ENCODE measurements at regions not wholly inside any gene's neighbourhood (a gene's known extent, or its start where the extent isn't known, plus 50 kb on each side); places are given as distances from the start of the nearest gene placed in this dataset.
A peak's percentile ranks its signal among the peaks of the same experiment; 100 is the strongest.

DNA sequence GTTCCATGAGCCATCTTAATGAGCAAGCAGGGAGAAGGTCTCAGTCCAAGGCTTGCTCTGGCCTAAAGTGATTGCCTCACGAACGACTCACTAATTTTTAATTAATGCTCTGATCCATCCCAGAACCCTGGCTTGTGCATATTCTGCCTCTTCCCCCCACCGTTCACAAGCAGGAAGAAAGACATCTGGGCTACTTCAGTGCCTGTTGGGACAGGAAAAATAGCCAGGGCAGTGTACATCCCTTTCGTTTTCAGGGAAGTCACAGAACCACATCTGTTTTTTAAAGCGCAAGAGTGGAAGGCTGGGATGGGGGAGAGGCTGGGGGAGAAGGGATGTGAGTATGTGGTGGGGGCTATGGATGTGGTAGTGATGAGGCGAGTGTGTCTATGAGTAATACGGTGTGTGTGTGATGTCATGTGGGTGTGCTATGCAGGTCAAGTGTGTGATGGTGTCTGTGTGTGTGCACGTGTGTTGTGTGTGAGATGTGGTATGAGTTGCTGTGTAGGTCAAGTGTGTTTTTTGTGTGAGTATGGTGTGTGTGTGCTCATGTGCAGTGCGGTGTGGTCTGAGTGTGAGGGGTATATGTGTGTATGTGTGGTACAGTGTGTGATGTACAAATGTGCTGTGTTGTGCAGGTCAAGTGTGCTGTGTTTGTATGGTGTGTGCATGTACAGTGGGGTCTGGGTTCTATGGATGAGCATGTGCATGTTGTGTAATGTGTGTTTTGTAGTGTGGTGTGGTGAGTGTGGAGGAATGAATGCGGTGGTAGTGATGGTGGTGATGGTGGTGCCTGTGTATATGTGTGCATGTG lies 64.9 kb upstream of the SYT6 start (continued):
- TF ChIP-seq MCM3 (IDR thresholded peaks at IDR 0.05) (0 out of 2 replicates have a peak, but pooled peaks have one; percentile 63), RHOXF2B (CRISPR knock-in tag; conservative IDR thresholded peaks at IDR 0.05) (no peak)

DNA sequence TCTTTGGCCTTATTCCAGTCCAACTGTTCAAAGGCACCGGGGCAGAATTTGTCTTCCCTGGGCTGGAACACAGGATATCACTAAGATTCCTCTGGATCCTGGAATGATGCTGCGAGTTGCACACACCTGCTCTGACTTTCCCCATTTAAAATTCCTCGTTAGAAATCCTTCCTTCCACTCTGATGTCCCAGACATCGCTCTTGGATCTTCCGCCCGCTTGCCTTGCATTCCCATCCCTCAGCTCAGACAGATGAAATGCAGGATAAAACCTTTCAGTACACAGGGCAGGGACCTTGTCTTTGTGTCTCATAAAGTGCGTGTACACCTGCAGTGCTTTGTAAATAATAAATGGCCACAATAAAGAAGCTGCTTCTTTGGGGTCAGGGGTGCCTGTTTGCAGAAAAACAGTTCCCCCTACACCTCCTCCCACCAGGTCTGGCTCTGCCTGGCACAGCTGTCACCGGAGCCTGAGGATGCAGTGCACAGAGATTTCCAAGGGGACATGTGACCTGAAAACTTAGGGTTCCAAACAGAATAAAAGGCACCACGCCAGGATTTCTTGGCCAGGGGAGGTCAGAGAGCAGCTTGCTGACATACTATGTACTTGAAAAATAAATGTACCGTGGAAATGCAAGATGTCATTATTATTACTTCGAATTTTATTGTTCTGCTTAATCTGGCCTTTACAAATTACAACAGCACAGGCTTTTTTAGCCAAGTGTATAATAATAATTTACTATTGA lies 62.9 kb upstream of the SYT6 start:
- intact Hi-C loops (cut with micrococcal nuclease) (loop anchor here (10.0 kb wide), 1 partner anchor 242 kb away; the partner anchor contains the start of gene OLFML3), in situ Hi-C loops (cut with MboI) (no loop called here)
- no peak overlapping the region for H2AFZ ChIP-seq (ENCODE audit: low read depth, low read length)
- H3K9ac ChIP-seq (ENCODE audit: insufficient read depth in 1 of 2, low read depth in 2 of 2, low read length in 2 of 2): no peak overlapping the region
- POLR2A ChIA-PET: no interaction called here
- H3K9me3 ChIP-seq (replicated peaks; ENCODE audit: control insufficient read depth, insufficient read depth, low read depth, low read length): no peaks in the 10 kb centered on the region
- H4K20me1 ChIP-seq (replicated peaks; ENCODE audit: control insufficient read depth, insufficient read depth, low read length): no peaks in the 10 kb centered on the region
- H3K27me3 ChIP-seq (ENCODE audit: control insufficient read depth in 2 of 2, insufficient read depth in 2 of 2, low read length in 2 of 2): peaks cover 7 to 27% of the 10 kb centered on the region in 2 experiments; a peak in 4 of 5 replicates
- H3K36me3 ChIP-seq (ENCODE audit: control insufficient read depth, insufficient read depth, low read length): no peaks in the 10 kb centered on the region
- no peak for DNase-seq (ENCODE audit: extremely low read depth in 1 of 4, low spot score in 3 of 4)
- under 1% methylated on average over 11 of the region's 11 CpGs for WGBS (ENCODE audit: insufficient coverage, low coverage, missing lambda C conversion rate)
- BruUV-seq (replicated peaks): no TSS peak
- no peak overlapping the region for H3K4me2 ChIP-seq (ENCODE audit: insufficient read depth, low read length)
- no peaks in the 10 kb centered on the region for H3K9me1 ChIP-seq (ENCODE audit: control insufficient read depth, insufficient read depth, low read length)
- H3K4me3 ChIP-seq: no peak overlapping the region
- H3K4me1 ChIP-seq (replicated peaks in 1 of 2; ENCODE audit: control insufficient read depth in 2 of 2, insufficient read depth in 2 of 2, low read length in 2 of 2): no peaks in the 10 kb centered on the region
- no peak for TF ChIP-seq SMARCA4 (IDR thresholded peaks at IDR 0.05)
- TF ChIP-seq, protein P1, sequence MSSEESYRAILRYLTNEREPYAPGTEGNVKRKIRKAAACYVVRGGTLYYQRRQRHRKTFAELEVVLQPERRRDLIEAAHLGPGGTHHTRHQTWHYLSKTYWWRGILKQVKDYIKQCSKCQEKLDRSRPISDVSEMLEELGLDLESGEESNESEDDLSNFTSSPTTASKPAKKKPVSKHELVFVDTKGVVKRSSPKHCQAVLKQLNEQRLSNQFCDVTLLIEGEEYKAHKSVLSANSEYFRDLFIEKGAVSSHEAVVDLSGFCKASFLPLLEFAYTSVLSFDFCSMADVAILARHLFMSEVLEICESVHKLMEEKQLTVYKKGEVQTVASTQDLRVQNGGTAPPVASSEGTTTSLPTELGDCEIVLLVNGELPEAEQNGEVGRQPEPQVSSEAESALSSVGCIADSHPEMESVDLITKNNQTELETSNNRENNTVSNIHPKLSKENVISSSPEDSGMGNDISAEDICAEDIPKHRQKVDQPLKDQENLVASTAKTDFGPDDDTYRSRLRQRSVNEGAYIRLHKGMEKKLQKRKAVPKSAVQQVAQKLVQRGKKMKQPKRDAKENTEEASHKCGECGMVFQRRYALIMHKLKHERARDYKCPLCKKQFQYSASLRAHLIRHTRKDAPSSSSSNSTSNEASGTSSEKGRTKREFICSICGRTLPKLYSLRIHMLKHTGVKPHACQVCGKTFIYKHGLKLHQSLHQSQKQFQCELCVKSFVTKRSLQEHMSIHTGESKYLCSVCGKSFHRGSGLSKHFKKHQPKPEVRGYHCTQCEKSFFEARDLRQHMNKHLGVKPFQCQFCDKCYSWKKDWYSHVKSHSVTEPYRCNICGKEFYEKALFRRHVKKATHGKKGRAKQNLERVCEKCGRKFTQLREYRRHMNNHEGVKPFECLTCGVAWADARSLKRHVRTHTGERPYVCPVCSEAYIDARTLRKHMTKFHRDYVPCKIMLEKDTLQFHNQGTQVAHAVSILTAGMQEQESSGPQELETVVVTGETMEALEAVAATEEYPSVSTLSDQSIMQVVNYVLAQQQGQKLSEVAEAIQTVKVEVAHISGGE (CRISPR knock-in tag; IDR thresholded peaks at IDR 0.05): peak in 1 of 3 experiments; percentile 33; a peak in 1 of 6 replicates
- no peak for ATAC-seq
- no peaks in the 10 kb centered on the region for H3K79me2 ChIP-seq (ENCODE audit: control insufficient read depth, insufficient read depth, low read length)
- no peak overlapping the region for H3K27ac ChIP-seq (ENCODE audit: extremely low read depth, low read depth, low read length)
- no peak for FAIRE-seq
- CTCF ChIA-PET (ENCODE audit: low intra/inter-chr PET ratio): no interaction called here

Measured in K562 (cell line).